Kidney (tissue), 13 donors: ENCODE measurements at regions not wholly inside any gene's neighbourhood (a gene's known extent, or its start where the extent isn't known, plus 50 kb on each side); places are given as distances from the start of the nearest gene placed in this dataset.
A peak's percentile ranks its signal among the peaks of the same experiment; 100 is the strongest.

ENCODE experiments used
- DNase-seq, 5 donors: peaks; one replicate each; pipeline ENCODE4 v3.0.0-alpha.2; 2013 to 2020
- FAIRE-seq: peaks from 2 replicates; lab custom pipeline; 2012; peaks lifted over from hg19 to GRCh38; lab: Jason Lieb, UNC
- H3K27ac ChIP-seq, 2 donors: one replicate each; pipeline ENCODE4 v1.7.0; 2013; ENCODE audit warnings: low read depth in 2 of 2, low read length in 2 of 2, inconsistent platforms in 1 of 2
- H3K27me3 ChIP-seq: one replicate; pipeline ENCODE4 v1.7.1; 2013; ENCODE audit warnings: low read length, inconsistent platforms; ENCODE audit not compliant: control insufficient read depth, insufficient read depth
- H3K36me3 ChIP-seq, 3 donors: one replicate each; pipeline versions ENCODE4 v1.7.0 to v1.7.1; 2013; ENCODE audit warnings: low read length in 3 of 3, control low read depth in 1 of 3, inconsistent platforms in 1 of 3; ENCODE audit not compliant: insufficient read depth in 3 of 3, control insufficient read depth in 2 of 3
- H3K4me1 ChIP-seq, 3 donors: one replicate each; pipeline versions ENCODE4 v1.7.0 to v1.7.1; 2013; ENCODE audit warnings: low read length in 3 of 3, inconsistent platforms in 1 of 3, low read depth in 1 of 3; ENCODE audit not compliant: control insufficient read depth in 2 of 3, insufficient read depth in 2 of 3
- H3K4me3 ChIP-seq, 3 donors: one replicate each; pipeline versions ENCODE4 v1.7.0 to v1.8.1; 2013; ENCODE audit warnings: low read length in 3 of 3, control low read depth in 1 of 3, inconsistent platforms in 1 of 3
- H3K9ac ChIP-seq, 3 donors: one replicate each; pipeline versions ENCODE4 v1.7.0 to v1.7.1; 2013; ENCODE audit warnings: low read length in 3 of 3, control low read depth in 1 of 3, inconsistent platforms in 1 of 3
- H3K9me3 ChIP-seq, 3 donors: one replicate each; pipeline versions ENCODE4 v1.7.0 to v1.7.1; 2013; ENCODE audit warnings: low read length in 3 of 3, control low read depth in 1 of 3, inconsistent platforms in 1 of 3; ENCODE audit not compliant: control insufficient read depth in 2 of 3, insufficient read depth in 1 of 3
- CTCF ChIP-seq: IDR thresholded peaks from 3 replicates; pipeline ENCODE4 v1.5.1; 2012; ENCODE audit warnings: mild to moderate bottlenecking, moderate library complexity, borderline replicate concordance; ENCODE audit not compliant: insufficient read depth; ENCODE audit errors: extremely low read depth
- intact Hi-C: fragments of 100-400 bp; cut with DNase I; formaldehyde crosslinking; loops from one replicate; pipeline ENCODE4 v1.11.1; 2022
- donor health status: control.
- donor health status: control.
- donor health status: control.
- donor health status: control.
- donor health status: control.
- donor health status: DM: yes; HTN: yes; CAD: no.
- donor health status: Normal renal cell carcinoma (clear cell type).

DNA sequence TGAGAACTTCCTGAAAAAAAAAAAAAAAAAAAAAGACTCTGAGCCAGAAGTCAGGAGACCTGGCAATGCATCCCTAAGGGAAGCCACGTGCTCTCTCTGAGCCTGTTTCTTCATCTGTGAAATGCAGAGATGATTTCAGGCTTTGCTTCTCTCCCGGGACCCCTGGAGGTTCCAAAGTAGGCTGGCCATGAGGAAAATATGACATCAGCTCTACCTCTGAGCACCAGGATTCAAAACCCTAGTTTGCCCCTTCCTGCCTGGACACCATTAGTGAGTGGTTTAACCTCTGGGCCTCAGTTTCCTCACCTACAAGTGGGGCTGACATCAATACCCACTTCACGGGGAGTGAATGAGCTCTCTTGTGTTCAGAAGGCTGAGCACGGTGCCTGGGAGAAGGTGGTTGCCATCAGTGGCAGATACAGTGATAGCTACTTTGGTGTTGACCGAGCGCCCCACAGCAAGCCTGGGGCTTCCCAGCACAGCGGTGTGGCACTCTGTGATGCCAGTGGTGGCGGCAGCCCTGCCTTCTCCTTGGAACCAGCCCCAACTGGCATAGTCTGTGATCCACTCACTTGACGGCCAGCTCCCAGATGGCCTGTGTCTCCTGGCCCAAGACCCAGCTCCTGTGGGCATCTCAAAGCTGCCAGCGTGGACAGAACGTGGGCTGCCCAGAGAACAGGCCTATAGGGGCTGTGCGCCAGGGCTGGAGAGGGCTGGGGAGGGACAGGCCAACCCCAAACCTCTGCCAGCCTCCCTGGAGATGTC lies 153.1 kb upstream of the UNC5B start:
- DNase-seq: peak in 1 of 5 donors; percentile 45
- intact Hi-C loops: no loop called here

GRCh38 chr10:71059943-71060342 lies 152.4 kb upstream of the UNC5B start:
- no peak for TF ChIP-seq CTCF
- no peaks in the 10 kb centered on the region for H3K9me3 ChIP-seq
- no peak overlapping the region for H3K4me3 ChIP-seq
- no peaks in the 10 kb centered on the region for H3K4me1 ChIP-seq
- DNase-seq: peak in 1 of 5 donors; percentile 26
- H3K36me3 ChIP-seq: no peaks in the 10 kb centered on the region
- no peak for FAIRE-seq
- no peak overlapping the region for H3K27ac ChIP-seq
- intact Hi-C loops: no loop called here
- no peak overlapping the region for H3K9ac ChIP-seq
- no peaks in the 10 kb centered on the region for H3K27me3 ChIP-seq

More for the DNA sequence above, 153.1 kb upstream of the UNC5B start:
- Histone ChIP-seq H3K4me1 (no peaks in the 10 kb centered on the region), H3K27me3 (no peaks in the 10 kb centered on the region), H3K4me3 (no peak overlapping the region), H3K36me3 (no peaks in the 10 kb centered on the region), H3K9me3 (no peaks in the 10 kb centered on the region), H3K9ac (no peak overlapping the region), H3K27ac (no peak overlapping the region)
- no peak for FAIRE-seq
- TF ChIP-seq CTCF: no peak

DNA sequence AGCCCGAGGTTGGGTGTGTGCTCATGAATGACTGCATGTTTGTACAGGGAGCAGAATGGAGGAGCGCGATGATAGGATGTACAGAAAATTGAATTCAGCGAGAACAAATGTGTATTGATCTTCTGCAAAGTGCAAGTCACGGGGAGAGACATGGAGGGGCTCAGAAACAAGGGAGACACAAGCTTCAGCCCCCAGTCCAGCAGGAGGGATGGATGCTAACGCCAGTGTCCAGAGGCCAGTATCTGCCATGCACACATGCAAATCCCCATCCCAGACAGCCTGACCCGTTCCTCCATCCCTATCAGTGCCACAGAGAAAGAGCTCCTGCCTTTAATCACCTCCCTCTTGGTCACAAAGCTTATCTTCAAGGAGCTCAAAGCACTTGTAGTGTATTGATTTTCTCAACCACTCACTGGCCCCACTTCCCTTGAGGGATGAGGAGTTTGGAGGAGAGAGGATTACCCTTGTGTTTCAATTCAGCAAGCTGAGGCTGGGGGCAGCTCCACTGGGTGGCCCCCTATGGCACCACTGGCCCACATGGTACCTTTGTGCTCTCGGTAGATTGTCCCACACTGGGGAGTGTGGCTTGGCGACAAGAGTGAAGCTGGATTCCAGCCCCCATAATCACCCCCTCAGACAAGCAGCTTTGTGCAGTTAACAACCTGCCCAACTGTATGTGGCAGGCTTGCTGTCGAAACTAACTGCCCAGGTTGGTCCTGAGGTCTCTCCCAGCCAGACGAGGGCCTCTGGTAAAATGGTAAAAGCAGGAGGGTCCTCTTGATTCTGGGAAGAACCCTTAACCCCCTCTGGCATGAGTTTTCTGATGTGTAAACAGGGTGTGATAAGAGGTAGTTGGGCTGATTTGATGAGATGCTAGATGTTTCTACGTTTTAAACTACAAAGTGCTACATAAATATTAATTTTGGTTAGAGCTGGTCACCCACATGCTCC lies 151.6 kb upstream of the UNC5B start:
- H3K36me3 ChIP-seq: no peaks in the 10 kb centered on the region
- no peak for FAIRE-seq
- H3K4me1 ChIP-seq: no peaks in the 10 kb centered on the region
- no peaks in the 10 kb centered on the region for H3K9me3 ChIP-seq
- intact Hi-C loops: no loop called here
- no peak overlapping the region for H3K27ac ChIP-seq
- TF ChIP-seq CTCF: no peak
- H3K27me3 ChIP-seq: no peaks in the 10 kb centered on the region
- H3K9ac ChIP-seq: no peak overlapping the region
- peak in 1 of 5 donors; percentile 12 for DNase-seq
- no peak overlapping the region for H3K4me3 ChIP-seq
